ENCODE measurements at regions not wholly inside any gene's neighbourhood (a gene's known extent, or its start where the extent isn't known, plus 50 kb on each side); places are given as distances from the start of the nearest gene placed in this dataset.

GRCh38 chr15:39174332-39174731 lies 406.5 kb upstream of the THBS1 start:
- no peak for DNase-seq (ENCODE audit: low read depth, low spot score)
- H3K9me3 ChIP-seq (ENCODE audit: control insufficient read depth, insufficient read depth, low read depth, low read length), result no peaks in the 10 kb centered on the region
- CTCF ChIA-PET, result no interaction called here
- no TSS peak for BruUV-seq (replicated peaks)
- POLR2A ChIA-PET, result no interaction called here
- no peaks in the 10 kb centered on the region for H3K36me3 ChIP-seq (ENCODE audit: control insufficient read depth, insufficient read depth, low read length)
- intact Hi-C loops (cut with micrococcal nuclease; ENCODE audit: unreplicated experiment) (no loop called here), in situ Hi-C loops (cut with HindIII; ENCODE audit: low pct_unique_long_range_greater_than_20kb, low sequenced_read_pairs) (no loop called here)
- no peaks in the 10 kb centered on the region for H3K27me3 ChIP-seq (ENCODE audit: control insufficient read depth, insufficient read depth, low read length)
- no peaks in the 10 kb centered on the region for H3K4me1 ChIP-seq (ENCODE audit: control insufficient read depth, insufficient read depth, low read length)
- no peak overlapping the region for H3K4me3 ChIP-seq (ENCODE audit: low read depth in 2 of 2, low read length in 2 of 2)
- ATAC-seq, result no peak
- TF ChIP-seq TCF7L2 (IDR thresholded peaks at IDR 0.05; ENCODE audit: low read depth, low read length) (no peak), SIN3A (IDR thresholded peaks at IDR 0.05; ENCODE audit: borderline replicate concordance, insufficient read depth, low read depth, low read length) (no peak), POLR2AphosphoS5 (IDR thresholded peaks at IDR 0.05; ENCODE audit: low read depth, low read length) (no peak), CTCF (IDR thresholded peaks at IDR 0.05) (no peak)
- TF ChIP-seq, protein P1, sequence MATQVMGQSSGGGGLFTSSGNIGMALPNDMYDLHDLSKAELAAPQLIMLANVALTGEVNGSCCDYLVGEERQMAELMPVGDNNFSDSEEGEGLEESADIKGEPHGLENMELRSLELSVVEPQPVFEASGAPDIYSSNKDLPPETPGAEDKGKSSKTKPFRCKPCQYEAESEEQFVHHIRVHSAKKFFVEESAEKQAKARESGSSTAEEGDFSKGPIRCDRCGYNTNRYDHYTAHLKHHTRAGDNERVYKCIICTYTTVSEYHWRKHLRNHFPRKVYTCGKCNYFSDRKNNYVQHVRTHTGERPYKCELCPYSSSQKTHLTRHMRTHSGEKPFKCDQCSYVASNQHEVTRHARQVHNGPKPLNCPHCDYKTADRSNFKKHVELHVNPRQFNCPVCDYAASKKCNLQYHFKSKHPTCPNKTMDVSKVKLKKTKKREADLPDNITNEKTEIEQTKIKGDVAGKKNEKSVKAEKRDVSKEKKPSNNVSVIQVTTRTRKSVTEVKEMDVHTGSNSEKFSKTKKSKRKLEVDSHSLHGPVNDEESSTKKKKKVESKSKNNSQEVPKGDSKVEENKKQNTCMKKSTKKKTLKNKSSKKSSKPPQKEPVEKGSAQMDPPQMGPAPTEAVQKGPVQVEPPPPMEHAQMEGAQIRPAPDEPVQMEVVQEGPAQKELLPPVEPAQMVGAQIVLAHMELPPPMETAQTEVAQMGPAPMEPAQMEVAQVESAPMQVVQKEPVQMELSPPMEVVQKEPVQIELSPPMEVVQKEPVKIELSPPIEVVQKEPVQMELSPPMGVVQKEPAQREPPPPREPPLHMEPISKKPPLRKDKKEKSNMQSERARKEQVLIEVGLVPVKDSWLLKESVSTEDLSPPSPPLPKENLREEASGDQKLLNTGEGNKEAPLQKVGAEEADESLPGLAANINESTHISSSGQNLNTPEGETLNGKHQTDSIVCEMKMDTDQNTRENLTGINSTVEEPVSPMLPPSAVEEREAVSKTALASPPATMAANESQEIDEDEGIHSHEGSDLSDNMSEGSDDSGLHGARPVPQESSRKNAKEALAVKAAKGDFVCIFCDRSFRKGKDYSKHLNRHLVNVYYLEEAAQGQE (IDR thresholded peaks at IDR 0.05; ENCODE audit: insufficient read depth in 1 of 2, low read depth in 2 of 2, low read length in 1 of 2), result no peak
- no peak overlapping the region for H3K27ac ChIP-seq (ENCODE audit: low read length)

- no peaks in the 10 kb centered on the region for H3K36me3 ChIP-seq (ENCODE audit: control insufficient read depth, insufficient read depth, low read length)
- BruUV-seq (replicated peaks), result no TSS peak
- no peak for DNase-seq (ENCODE audit: low read depth, low spot score)
- no peaks in the 10 kb centered on the region for H3K9me3 ChIP-seq (ENCODE audit: control insufficient read depth, insufficient read depth, low read depth, low read length)
- no peak overlapping the region for H3K27ac ChIP-seq (ENCODE audit: low read length)
- no peak overlapping the region for H3K4me3 ChIP-seq (ENCODE audit: low read depth in 2 of 2, low read length in 2 of 2)
- H3K27me3 ChIP-seq (ENCODE audit: control insufficient read depth, insufficient read depth, low read length), result no peaks in the 10 kb centered on the region
- CTCF ChIA-PET, result no interaction called here
- H3K4me1 ChIP-seq (ENCODE audit: control insufficient read depth, insufficient read depth, low read length), result no peaks in the 10 kb centered on the region
- no peak for ATAC-seq
- POLR2A ChIA-PET, result no interaction called here
- intact Hi-C loops (cut with micrococcal nuclease; ENCODE audit: unreplicated experiment), result no loop called here
- in situ Hi-C loops (cut with HindIII; ENCODE audit: low pct_unique_long_range_greater_than_20kb, low sequenced_read_pairs), result no loop called here
- TF ChIP-seq, protein P1 (IDR thresholded peaks at IDR 0.05; ENCODE audit: insufficient read depth in 1 of 2, low read depth in 2 of 2, low read length in 1 of 2), result no peak
- TF ChIP-seq TCF7L2 (IDR thresholded peaks at IDR 0.05; ENCODE audit: low read depth, low read length), result no peak
- TF ChIP-seq CTCF (IDR thresholded peaks at IDR 0.05), result no peak
- no peak for TF ChIP-seq POLR2AphosphoS5 (IDR thresholded peaks at IDR 0.05; ENCODE audit: low read depth, low read length)
- no peak for TF ChIP-seq SIN3A (IDR thresholded peaks at IDR 0.05; ENCODE audit: borderline replicate concordance, insufficient read depth, low read depth, low read length)
Measured at GRCh38 chr15:39176030-39176429, 404.8 kb upstream of the THBS1 start.

Data from Panc1 (cell line).